Mucosa of descending colon (tissue), 3 donors: ENCODE measurements at regions not wholly inside any gene's neighbourhood (a gene's known extent, or its start where the extent isn't known, plus 50 kb on each side); places are given as distances from the start of the nearest gene placed in this dataset.
"Not testable (repeated sequence)": the region's sequence is repeated elsewhere in the genome, so short reads cannot be mapped to it uniquely, and the experiment has no call there.

Experiments
- ATAC-seq: fragments of 200-7000 bp; cut with Tn5 transposase; one replicate; pipeline ENCODE4 v1.9.1; 2020; ENCODE audit warnings: mild to moderate bottlenecking, moderate library complexity
- DNase-seq, 3 donors: peaks; one replicate each; pipeline ENCODE4 v3.0.0-alpha.2; 2020
- H3K36me3 ChIP-seq: fragments of 200-600 bp; one replicate; pipeline ENCODE4 v1.8.0; 2021; ENCODE audit warnings: low read depth, mild to moderate bottlenecking
- H3K4me1 ChIP-seq: fragments of 200-600 bp; one replicate; pipeline ENCODE4 v1.8.0; 2021; ENCODE audit warnings: low read depth, mild to moderate bottlenecking
- H3K4me3 ChIP-seq: fragments of 200-600 bp; one replicate; pipeline ENCODE4 v1.8.0; 2021; ENCODE audit warnings: mild to moderate bottlenecking
- H3K9me3 ChIP-seq: fragments of 200-600 bp; one replicate; pipeline ENCODE4 v1.8.0; 2021; ENCODE audit warnings: mild to moderate bottlenecking
- CTCF ChIP-seq: fragments of 200-600 bp; IDR thresholded peaks from one replicate; pipeline ENCODE4 v1.8.0; 2022; ENCODE audit warnings: antibody characterized with exemption, mild to moderate bottlenecking
- intact Hi-C, 2 donors: fragments of 100-400 bp; cut with DNase I in 1 of 2; cut with micrococcal nuclease in 1 of 2; formaldehyde crosslinking; loops; one replicate each; pipeline versions ENCODE4 v1.11.0 to v1.11.1; 2022; cut with DNase I, micrococcal nuclease
- donor health status: DM: no; HTN: no; CAD: no; lungs with moderate emphysema.
- donor health status: DM: no; HTN: no; CAD: no.
- donor health status: DM: no; HTN: yes; CAD: no.

- Histone ChIP-seq H3K4me3 (no peak overlapping the region), H3K36me3 (no peaks in the 10 kb centered on the region), H3K9me3 (no peaks in the 10 kb centered on the region), H3K4me1 (no peaks in the 10 kb centered on the region)
- intact Hi-C loops = no loop called here
- TF ChIP-seq CTCF = no peak
- ATAC-seq (no peak), DNase-seq (no peak)
Observed at GRCh38 chr7:121620206-121620605, 224.1 kb upstream of the FAM3C start.

- intact Hi-C loops = no loop called here
Observed at GRCh38 chr7:121618182-121618581, 222.1 kb upstream of the FAM3C start.

GRCh38 chr7:121610243-121610642 is 214.1 kb upstream of the FAM3C start:
- ATAC-seq = peak; percentile 31

More at GRCh38 chr7:121618182-121618581, 222.1 kb upstream of the FAM3C start:
- TF ChIP-seq CTCF = no peak
- Histone ChIP-seq H3K4me3 (no peak overlapping the region), H3K36me3 (no peaks in the 10 kb centered on the region), H3K4me1 (no peaks in the 10 kb centered on the region), H3K9me3 (no peaks in the 10 kb centered on the region)
- no peak for DNase-seq
- no peak for ATAC-seq

GRCh38 chr7:121609208-121609607 is 213.1 kb upstream of the FAM3C start:
- Histone ChIP-seq H3K9me3 (no peaks in the 10 kb centered on the region), H3K36me3 (no peaks in the 10 kb centered on the region), H3K4me3 (no peak overlapping the region), H3K4me1 (no peaks in the 10 kb centered on the region)
- no peak for TF ChIP-seq CTCF
- no peak for DNase-seq
- ATAC-seq = no peak
- intact Hi-C loops = loop anchor here in 1 of 2 donors (10.0 kb wide), 1 partner anchor 386 kb away; no protein-coding TSS in a partner anchor

More at GRCh38 chr7:121610243-121610642, 214.1 kb upstream of the FAM3C start:
- H3K4me3 ChIP-seq = no peak overlapping the region
- no peaks in the 10 kb centered on the region for H3K36me3 ChIP-seq
- H3K9me3 ChIP-seq = no peaks in the 10 kb centered on the region
- H3K4me1 ChIP-seq = no peaks in the 10 kb centered on the region
- peak in 1 of 3 donors; percentile 17 for DNase-seq
- no peak for TF ChIP-seq CTCF
- intact Hi-C loops = no loop called here

- no peak for TF ChIP-seq CTCF
- H3K4me3 ChIP-seq = no peak overlapping the region
- H3K9me3 ChIP-seq = no peaks in the 10 kb centered on the region
- H3K4me1 ChIP-seq = no peaks in the 10 kb centered on the region
- DNase-seq = no peak
- intact Hi-C loops = loop anchor here in 1 of 2 donors (10.0 kb wide), 1 partner anchor 386 kb away; no protein-coding TSS in a partner anchor
- no peaks in the 10 kb centered on the region for H3K36me3 ChIP-seq
- no peak for ATAC-seq
Observed at GRCh38 chr7:121608785-121609184, 212.7 kb upstream of the FAM3C start.

- not testable (repeated sequence) for H3K4me3 ChIP-seq, H3K36me3 ChIP-seq, H3K9me3 ChIP-seq, H3K4me1 ChIP-seq, DNase-seq, ATAC-seq
- intact Hi-C loops = loop anchor here in 1 of 2 donors (10.0 kb wide), 1 partner anchor 387 kb away; no protein-coding TSS in a partner anchor
Observed at GRCh38 chr7:121608183-121608582, 212.1 kb upstream of the FAM3C start.
